ENCODE measurements at regions not wholly inside any gene's neighbourhood (a gene's known extent, or its start where the extent isn't known, plus 50 kb on each side); places are given as distances from the start of the nearest gene placed in this dataset.

GRCh38 chr10:129179972-129180678 lies 286.9 kb upstream of the MGMT start:
- TF ChIP-seq POLR2AphosphoS5 (IDR thresholded peaks at IDR 0.05; ENCODE audit: low read depth, low read length) (no peak), SIN3A (IDR thresholded peaks at IDR 0.05; ENCODE audit: borderline replicate concordance, insufficient read depth, low read length) (no peak), REST (IDR thresholded peaks at IDR 0.05; ENCODE audit: insufficient read depth in 1 of 2, low read depth in 2 of 2, low read length in 2 of 2) (no peak), TAF1 (IDR thresholded peaks at IDR 0.05; ENCODE audit: borderline replicate concordance, insufficient read depth, low read length) (no peak), FOXP2 (optimal IDR thresholded peaks at IDR 0.05; ENCODE audit: borderline replicate concordance, extremely low read depth, extremely low read length, insufficient read depth) (no peak)

Data from PFSK-1 (cell line).